ENCODE measurements at regions not wholly inside any gene's neighbourhood (a gene's known extent, or its start where the extent isn't known, plus 50 kb on each side); places are given as distances from the start of the nearest gene placed in this dataset.
"Not testable (repeated sequence)": the region's sequence is repeated elsewhere in the genome, so short reads cannot be mapped to it uniquely, and the experiment has no call there.

DNA sequence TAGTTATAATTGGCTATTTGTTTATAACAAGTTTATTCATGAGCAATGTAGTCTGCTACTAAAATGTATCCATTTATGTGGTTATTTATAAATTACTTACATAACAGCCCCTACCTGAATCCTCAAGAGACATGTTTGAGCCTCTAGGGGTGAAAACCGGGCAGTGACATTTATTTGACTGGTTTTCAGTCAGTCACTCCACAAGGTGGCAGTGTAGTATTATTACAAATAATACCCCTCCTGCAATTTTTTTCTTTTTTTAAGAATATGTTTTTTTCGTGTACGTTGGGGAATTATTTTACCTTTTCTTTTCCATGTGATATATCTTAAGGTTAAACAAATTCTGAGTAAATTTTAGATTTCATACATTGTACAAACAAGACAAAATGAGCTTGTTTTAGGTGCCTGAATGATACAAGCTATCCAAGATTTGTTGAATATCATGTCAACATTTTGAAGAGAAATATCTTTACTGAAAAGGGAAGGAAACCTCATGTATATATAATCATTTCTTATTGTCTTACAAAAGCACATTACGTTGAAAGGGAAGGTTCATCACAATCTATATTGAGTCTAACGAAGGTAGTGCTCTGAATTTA is 598.7 kb upstream of the TECRL start:
- in situ Hi-C loops (cut with MboI; ENCODE audit: low sequenced_read_pairs) = no loop called here

GRCh38 chr4:64975177-64975576 is 565.9 kb upstream of the TECRL start:
- in situ Hi-C loops (cut with MboI; ENCODE audit: low sequenced_read_pairs) = no loop called here

- in situ Hi-C loops (cut with MboI; ENCODE audit: low sequenced_read_pairs) = no loop called here
Measured at GRCh38 chr4:64969081-64969480, 559.8 kb upstream of the TECRL start.

DNA sequence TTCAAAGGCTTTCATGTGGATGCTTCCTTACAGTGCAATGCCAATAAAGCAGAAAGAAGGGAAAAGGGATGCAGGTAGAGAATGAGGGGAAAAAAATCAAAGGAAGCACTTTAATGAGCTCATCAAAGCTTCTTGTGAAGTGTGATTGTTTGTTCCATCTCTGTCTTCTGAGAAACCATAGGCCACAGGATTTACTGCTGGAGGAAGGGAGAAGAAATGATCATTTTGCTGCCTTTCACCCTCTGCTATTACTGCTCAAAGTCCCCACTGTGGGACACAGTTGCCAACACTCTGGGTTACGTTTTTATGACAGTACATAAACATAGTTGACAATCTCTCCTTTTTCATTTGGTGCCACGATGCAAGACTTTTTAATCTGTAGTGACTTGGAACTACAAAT is 558.0 kb upstream of the TECRL start:
- in situ Hi-C loops (cut with MboI; ENCODE audit: low sequenced_read_pairs) = no loop called here

- in situ Hi-C loops (cut with MboI; ENCODE audit: low sequenced_read_pairs) = no loop called here
Measured at GRCh38 chr4:64960516-64960915, 551.3 kb upstream of the TECRL start.

DNA sequence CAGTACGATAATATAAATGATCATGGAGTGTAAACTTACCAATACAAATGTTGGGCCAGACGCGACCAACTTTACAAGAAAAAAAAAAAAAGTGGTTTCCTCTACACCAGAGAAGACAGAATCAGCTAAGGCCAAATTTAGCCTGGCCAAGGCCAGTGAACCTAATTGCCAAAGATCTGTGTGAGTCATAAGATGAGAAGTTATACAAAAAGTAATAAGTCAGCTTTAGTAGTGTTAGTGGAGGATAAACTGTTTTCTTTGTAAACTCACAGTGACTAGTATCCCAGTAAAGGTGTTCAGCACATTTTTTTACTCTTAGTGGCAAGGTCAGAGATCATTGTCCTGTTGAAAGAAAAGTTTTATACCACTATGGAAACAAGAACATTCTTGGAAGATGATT is 531.4 kb upstream of the TECRL start:
- in situ Hi-C loops (cut with MboI; ENCODE audit: low sequenced_read_pairs) = no loop called here

- in situ Hi-C loops (cut with MboI; ENCODE audit: low sequenced_read_pairs) = no loop called here
Measured at GRCh38 chr4:64935469-64936001, 526.3 kb upstream of the TECRL start.

DNA sequence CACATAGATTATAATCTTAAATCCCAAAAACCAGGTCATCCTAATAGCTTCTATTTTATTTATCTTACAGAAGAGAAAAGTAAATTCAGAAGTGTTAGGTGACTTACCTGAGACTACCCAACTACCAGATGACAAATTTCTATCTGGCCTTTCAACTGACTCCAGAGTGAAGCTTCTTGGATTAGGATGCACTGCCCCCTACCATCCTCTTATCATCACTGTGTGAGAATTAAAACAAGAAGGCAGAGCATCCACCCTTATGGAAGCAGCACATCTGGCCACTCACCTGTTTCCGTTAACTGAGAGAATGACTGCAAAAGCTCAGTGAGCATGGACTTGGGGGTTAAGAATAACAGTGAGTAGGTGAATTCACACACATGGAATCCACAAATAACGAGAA is 502.6 kb upstream of the TECRL start:
- in situ Hi-C loops (cut with MboI; ENCODE audit: low sequenced_read_pairs) = no loop called here

DNA sequence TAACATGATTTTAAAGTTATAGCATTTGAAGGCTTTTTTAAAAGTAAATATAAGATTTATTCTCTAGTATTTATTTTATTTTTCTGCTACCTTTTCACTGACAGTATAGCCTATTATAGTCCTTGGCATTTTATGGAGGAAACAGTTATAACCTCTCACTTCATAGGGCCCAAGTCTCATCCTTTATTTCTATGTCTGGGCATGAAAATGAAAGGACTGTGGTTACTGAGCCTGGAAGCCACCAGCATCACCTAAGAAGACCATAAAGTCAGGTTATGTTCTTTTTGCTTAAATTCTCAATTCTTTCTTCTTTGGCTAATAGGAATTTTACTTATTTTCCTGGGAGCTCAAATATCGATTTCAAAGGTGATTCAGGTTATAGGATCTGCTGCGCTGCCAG is 494.7 kb upstream of the TECRL start:
- in situ Hi-C loops (cut with MboI; ENCODE audit: low sequenced_read_pairs) = no loop called here

- in situ Hi-C loops (cut with MboI; ENCODE audit: low sequenced_read_pairs) = no loop called here
Measured at GRCh38 chr4:64899563-64899962, 490.3 kb upstream of the TECRL start.

DNA sequence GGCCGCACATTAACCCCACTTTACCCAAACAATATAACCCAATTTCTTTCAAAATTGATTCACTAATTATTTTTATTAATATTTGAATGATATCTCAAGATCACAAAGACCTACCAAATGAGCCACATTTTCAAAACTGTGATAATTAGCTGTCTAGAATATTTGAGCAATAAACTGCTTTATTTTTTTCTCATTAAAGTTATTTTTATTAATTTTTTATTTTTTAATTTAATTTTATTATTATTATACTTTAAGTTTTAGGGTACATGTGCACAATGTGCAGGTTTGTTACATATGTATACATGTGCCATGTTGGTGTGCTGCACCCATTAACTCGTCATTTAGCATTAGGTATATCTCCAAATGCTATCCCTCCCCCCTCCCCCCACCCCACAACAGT is 489.8 kb upstream of the TECRL start:
- in situ Hi-C loops (cut with MboI; ENCODE audit: low sequenced_read_pairs) = not testable (repeated sequence)

DNA sequence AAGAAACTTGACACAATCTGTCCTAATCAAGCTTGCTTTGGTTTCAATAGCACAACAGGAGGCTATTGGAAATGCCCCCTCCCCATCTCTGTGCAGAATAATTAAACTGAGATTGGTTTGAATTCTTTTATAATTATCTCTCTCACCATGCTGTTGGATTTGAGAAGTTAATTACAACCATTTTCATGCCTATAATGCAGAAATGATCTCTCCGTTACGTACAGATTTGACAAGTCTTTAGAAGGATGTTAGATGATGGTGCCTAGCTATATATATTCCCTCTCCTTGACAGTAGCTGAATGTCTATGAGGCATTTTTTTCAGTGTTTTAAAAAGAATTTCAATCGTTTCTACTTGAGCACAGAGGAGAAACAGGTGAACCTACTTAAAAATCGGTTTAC is 488.4 kb upstream of the TECRL start:
- in situ Hi-C loops (cut with MboI; ENCODE audit: low sequenced_read_pairs) = no loop called here

DNA sequence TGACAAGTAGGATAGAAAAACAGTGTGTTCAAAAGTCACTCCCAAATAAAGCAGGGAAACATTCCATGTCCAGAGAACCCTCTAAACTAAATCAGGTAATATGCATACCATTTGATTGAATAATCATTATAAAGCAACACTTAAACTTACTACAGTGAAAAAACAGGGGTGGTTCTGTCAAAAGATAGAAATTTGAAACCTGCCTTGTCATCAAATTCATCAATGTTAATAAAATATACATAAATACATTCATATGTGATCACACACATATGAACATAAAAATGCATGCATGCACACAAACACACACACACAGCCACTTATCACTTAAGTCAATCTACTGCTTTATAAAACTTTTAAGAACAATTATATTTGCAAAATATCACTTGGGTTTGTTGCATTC is 485.8 kb upstream of the TECRL start:
- in situ Hi-C loops (cut with MboI; ENCODE audit: low sequenced_read_pairs) = no loop called here

- in situ Hi-C loops (cut with MboI; ENCODE audit: low sequenced_read_pairs) = no loop called here
Measured at GRCh38 chr4:64893205-64893604, 484.0 kb upstream of the TECRL start.

- in situ Hi-C loops (cut with MboI; ENCODE audit: low sequenced_read_pairs) = no loop called here
Measured at GRCh38 chr4:64889906-64890610, 480.8 kb upstream of the TECRL start.

GRCh38 chr4:64883087-64883807 is 474.0 kb upstream of the TECRL start:
- in situ Hi-C loops (cut with MboI; ENCODE audit: low sequenced_read_pairs) = no loop called here

- in situ Hi-C loops (cut with MboI; ENCODE audit: low sequenced_read_pairs) = no loop called here
Measured at GRCh38 chr4:64882311-64883086, 473.2 kb upstream of the TECRL start.

- in situ Hi-C loops (cut with MboI; ENCODE audit: low sequenced_read_pairs) = no loop called here
Measured at GRCh38 chr4:64880557-64880956, 471.3 kb upstream of the TECRL start.

DNA sequence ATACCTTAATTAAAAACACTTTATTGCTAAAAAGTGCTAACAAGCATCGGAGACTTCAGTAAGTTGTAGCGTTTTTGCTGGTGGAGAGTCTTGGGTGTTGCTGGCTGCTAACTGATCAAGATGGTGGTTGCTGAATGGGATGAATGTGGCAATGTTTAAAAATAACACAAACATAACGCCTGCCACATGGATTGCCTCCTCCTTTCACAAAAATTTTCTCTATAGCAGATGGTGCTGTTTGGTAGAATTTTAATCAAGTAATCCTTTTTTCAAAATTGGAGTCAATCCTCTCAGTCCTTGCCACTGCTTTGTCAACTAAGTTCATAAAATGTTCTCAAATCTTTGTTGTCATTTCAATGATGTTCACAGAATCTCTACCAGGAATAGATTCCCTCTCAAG is 466.8 kb upstream of the TECRL start:
- in situ Hi-C loops (cut with MboI; ENCODE audit: low sequenced_read_pairs) = no loop called here

- in situ Hi-C loops (cut with MboI; ENCODE audit: low sequenced_read_pairs) = no loop called here
Measured at GRCh38 chr4:64870558-64870957, 461.3 kb upstream of the TECRL start.

DNA sequence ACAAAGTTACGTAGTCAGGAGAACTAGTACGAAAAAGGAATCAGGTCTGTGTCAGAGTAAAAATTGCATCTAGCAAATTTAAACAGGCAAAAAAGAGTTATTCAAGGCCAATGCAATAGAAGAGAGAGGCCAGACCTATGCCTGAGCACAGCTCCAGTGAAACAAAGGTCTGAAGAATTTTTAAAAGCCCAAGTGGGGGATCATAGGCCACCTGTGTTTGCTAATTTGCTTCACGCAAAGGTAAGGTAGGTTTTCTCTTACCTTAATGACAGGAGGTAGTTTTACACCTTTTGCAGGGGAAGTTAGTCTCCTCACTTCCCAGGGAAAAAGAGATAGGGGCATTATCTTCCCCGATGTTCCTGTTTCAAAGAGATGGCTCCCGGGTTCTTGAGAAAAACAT is 448.6 kb upstream of the TECRL start:
- in situ Hi-C loops (cut with MboI; ENCODE audit: low sequenced_read_pairs) = no loop called here

Measured in HL-60/S4 (cell line).